SK-N-SH (cell line): ENCODE measurements at regions not wholly inside any gene's neighbourhood (a gene's known extent, or its start where the extent isn't known, plus 50 kb on each side); places are given as distances from the start of the nearest gene placed in this dataset.

ENCODE experiments used
- CHD2 ChIP-seq: fragments of 150-350 bp; IDR thresholded peaks from 2 replicates; pipeline ENCODE4 v1.6.1; 2018; ENCODE audit warnings: low read length; ENCODE audit not compliant: partially characterized antibody
- EZH2phosphoT487 ChIP-seq: fragments of 200-600 bp; sonication (generic); IDR thresholded peaks from 2 replicates; pipeline ENCODE4 v1.6.1; 2017; ENCODE audit warnings: low read depth, mixed run types, mild to moderate bottlenecking, antibody characterized with exemption, moderate library complexity, borderline replicate concordance
- FOSL2 ChIP-seq: IDR thresholded peaks from 2 replicates; pipeline ENCODE4 v1.4.0; 2012; ENCODE audit warnings: low read depth, mild to moderate bottlenecking, moderate library complexity, borderline replicate concordance
- FOXJ3 ChIP-seq: sonication (generic); formaldehyde crosslinking; IDR thresholded peaks from 2 replicates; pipeline ENCODE4 v1.5.1; 2020; ENCODE audit warnings: mild to moderate bottlenecking, missing genetic modification reagents
- FOXM1 ChIP-seq: IDR thresholded peaks from 2 replicates; pipeline ENCODE4 v1.4.0; 2012; ENCODE audit warnings: low read depth, mild to moderate bottlenecking
- MEF2A ChIP-seq: IDR thresholded peaks from 2 replicates; pipeline ENCODE4 v1.4.0; 2012; ENCODE audit warnings: low read depth, borderline replicate concordance
- POLR2AphosphoS5 ChIP-seq: IDR thresholded peaks from 2 replicates; pipeline ENCODE4 v1.6.1; 2012; ENCODE audit warnings: low read depth, low read length
- RCOR1 ChIP-seq: fragments of 150-350 bp; IDR thresholded peaks from 2 replicates; pipeline ENCODE4 v1.6.1; 2017; ENCODE audit warnings: antibody characterized with exemption, low read length
- RFX5 ChIP-seq: IDR thresholded peaks from 2 replicates; pipeline ENCODE4 v1.6.1; 2012; ENCODE audit warnings: mild to moderate bottlenecking, improper control_type of control experiment, low read length
- SIN3A ChIP-seq: IDR thresholded peaks from 2 replicates; pipeline ENCODE4 v1.6.1; 2012; ENCODE audit warnings: low read depth, mild to moderate bottlenecking, low read length, moderate library complexity, borderline replicate concordance
- TAF1 ChIP-seq: IDR thresholded peaks from 2 replicates; pipeline ENCODE4 v1.6.1; 2012; ENCODE audit warnings: low read depth, mild to moderate bottlenecking, low read length, moderate library complexity, borderline replicate concordance
- TF ChIP-seq, protein P1 (sequence below): fragments of 200-600 bp; sonication (generic); IDR thresholded peaks from 2 replicates; pipeline ENCODE4 v1.6.1; 2017; ENCODE audit warnings: antibody characterized with exemption, mild to moderate bottlenecking, moderate library complexity
- TF ChIP-seq, protein P2 (sequence below): IDR thresholded peaks from 2 replicates; pipeline ENCODE4; 2012
- TF ChIP-seq, protein P3 (sequence below): IDR thresholded peaks from 2 replicates; pipeline ENCODE4 v1.4.0; 2012; ENCODE audit warnings: low read depth, borderline replicate concordance

DNA sequence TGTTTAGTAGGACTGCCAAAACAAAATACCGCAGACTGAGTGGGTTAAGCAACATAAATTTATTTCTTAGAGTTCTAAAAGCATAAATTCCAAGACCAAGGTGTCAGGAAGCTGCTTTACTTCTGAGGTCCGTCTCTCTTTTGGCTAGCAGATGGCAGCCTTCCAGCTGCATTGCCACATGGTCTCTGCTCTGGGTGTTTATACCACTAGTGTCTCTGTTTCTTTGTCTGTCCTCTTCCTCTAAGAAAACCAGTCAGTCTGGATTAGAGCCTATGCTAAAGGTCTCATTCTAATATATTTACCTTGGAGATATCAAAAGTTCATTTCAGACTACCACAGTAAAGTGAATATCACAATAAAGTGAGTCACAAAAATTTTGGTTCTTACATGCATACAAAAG lies 519.8 kb downstream of the COL11A1 start:
- TF ChIP-seq, protein P1, sequence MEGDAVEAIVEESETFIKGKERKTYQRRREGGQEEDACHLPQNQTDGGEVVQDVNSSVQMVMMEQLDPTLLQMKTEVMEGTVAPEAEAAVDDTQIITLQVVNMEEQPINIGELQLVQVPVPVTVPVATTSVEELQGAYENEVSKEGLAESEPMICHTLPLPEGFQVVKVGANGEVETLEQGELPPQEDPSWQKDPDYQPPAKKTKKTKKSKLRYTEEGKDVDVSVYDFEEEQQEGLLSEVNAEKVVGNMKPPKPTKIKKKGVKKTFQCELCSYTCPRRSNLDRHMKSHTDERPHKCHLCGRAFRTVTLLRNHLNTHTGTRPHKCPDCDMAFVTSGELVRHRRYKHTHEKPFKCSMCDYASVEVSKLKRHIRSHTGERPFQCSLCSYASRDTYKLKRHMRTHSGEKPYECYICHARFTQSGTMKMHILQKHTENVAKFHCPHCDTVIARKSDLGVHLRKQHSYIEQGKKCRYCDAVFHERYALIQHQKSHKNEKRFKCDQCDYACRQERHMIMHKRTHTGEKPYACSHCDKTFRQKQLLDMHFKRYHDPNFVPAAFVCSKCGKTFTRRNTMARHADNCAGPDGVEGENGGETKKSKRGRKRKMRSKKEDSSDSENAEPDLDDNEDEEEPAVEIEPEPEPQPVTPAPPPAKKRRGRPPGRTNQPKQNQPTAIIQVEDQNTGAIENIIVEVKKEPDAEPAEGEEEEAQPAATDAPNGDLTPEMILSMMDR, result no peak
- no peak for TF ChIP-seq RFX5
- no peak for TF ChIP-seq RCOR1
- no peak for TF ChIP-seq FOXM1
- TF ChIP-seq TAF1, result no peak
- no peak for TF ChIP-seq SIN3A
- TF ChIP-seq, protein P2, sequence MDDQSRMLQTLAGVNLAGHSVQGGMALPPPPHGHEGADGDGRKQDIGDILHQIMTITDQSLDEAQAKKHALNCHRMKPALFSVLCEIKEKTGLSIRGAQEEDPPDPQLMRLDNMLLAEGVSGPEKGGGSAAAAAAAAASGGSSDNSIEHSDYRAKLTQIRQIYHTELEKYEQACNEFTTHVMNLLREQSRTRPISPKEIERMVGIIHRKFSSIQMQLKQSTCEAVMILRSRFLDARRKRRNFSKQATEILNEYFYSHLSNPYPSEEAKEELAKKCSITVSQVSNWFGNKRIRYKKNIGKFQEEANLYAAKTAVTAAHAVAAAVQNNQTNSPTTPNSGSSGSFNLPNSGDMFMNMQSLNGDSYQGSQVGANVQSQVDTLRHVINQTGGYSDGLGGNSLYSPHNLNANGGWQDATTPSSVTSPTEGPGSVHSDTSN, result no peak
- no peak for TF ChIP-seq EZH2phosphoT487
- TF ChIP-seq FOSL2, result no peak
- TF ChIP-seq FOXJ3, result no peak
- TF ChIP-seq, protein P3, sequence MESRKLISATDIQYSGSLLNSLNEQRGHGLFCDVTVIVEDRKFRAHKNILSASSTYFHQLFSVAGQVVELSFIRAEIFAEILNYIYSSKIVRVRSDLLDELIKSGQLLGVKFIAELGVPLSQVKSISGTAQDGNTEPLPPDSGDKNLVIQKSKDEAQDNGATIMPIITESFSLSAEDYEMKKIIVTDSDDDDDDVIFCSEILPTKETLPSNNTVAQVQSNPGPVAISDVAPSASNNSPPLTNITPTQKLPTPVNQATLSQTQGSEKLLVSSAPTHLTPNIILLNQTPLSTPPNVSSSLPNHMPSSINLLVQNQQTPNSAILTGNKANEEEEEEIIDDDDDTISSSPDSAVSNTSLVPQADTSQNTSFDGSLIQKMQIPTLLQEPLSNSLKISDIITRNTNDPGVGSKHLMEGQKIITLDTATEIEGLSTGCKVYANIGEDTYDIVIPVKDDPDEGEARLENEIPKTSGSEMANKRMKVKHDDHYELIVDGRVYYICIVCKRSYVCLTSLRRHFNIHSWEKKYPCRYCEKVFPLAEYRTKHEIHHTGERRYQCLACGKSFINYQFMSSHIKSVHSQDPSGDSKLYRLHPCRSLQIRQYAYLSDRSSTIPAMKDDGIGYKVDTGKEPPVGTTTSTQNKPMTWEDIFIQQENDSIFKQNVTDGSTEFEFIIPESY, result no peak
- no peak for TF ChIP-seq MEF2A
- no peak for TF ChIP-seq CHD2
- TF ChIP-seq POLR2AphosphoS5, result no peak
